Glutamatergic neuron (in vitro differentiated cells): ENCODE measurements at regions not wholly inside any gene's neighbourhood (a gene's known extent, or its start where the extent isn't known, plus 50 kb on each side); places are given as distances from the start of the nearest gene placed in this dataset.

ENCODE experiments used
- DNase-seq: peaks from one replicate; pipeline ENCODE4 v3.0.0; 2022
- H3K27ac Mint-ChIP-seq: one replicate; pipeline ENCODE4 v1.8.0; 2020; ENCODE audit warnings: mild to moderate bottlenecking, mixed read lengths, inconsistent platforms; ENCODE audit not compliant: unreplicated experiment
- H3K27me3 Mint-ChIP-seq: one replicate; pipeline ENCODE4 v1.8.0; 2020; ENCODE audit warnings: mild to moderate bottlenecking, moderate library complexity, mixed read lengths, inconsistent platforms; ENCODE audit not compliant: unreplicated experiment
- H3K36me3 Mint-ChIP-seq: one replicate; pipeline ENCODE4 v1.8.0; 2020; ENCODE audit warnings: mild to moderate bottlenecking, mixed read lengths, inconsistent platforms; ENCODE audit not compliant: unreplicated experiment
- H3K4me1 Mint-ChIP-seq: one replicate; pipeline ENCODE4 v1.8.0; 2020; ENCODE audit warnings: mild to moderate bottlenecking, low read depth, mixed read lengths, inconsistent platforms; ENCODE audit not compliant: unreplicated experiment
- H3K4me3 Mint-ChIP-seq: one replicate; pipeline ENCODE4 v1.8.0; 2020; ENCODE audit warnings: mild to moderate bottlenecking, mixed read lengths, inconsistent platforms; ENCODE audit not compliant: unreplicated experiment
- H3K9me3 Mint-ChIP-seq: one replicate; pipeline ENCODE4 v1.8.0; 2020; ENCODE audit warnings: mild to moderate bottlenecking, moderate library complexity, mixed read lengths, inconsistent platforms; ENCODE audit not compliant: unreplicated experiment
- CTCF ChIP-seq: fragments of 200-600 bp; sonication (generic); IDR thresholded peaks from one replicate; pipeline ENCODE4 v1.5.0; 2021; ENCODE audit not compliant: partially characterized antibody, unreplicated experiment

- TF ChIP-seq CTCF = no peak
- peaks cover 23% of the 10 kb centered on the region for H3K9me3 Mint-ChIP-seq
- peaks cover 5% of the 10 kb centered on the region for H3K36me3 Mint-ChIP-seq
- no peak overlapping the region for H3K4me3 Mint-ChIP-seq
- peak overlapping the region; percentile 17 for H3K27ac Mint-ChIP-seq
- no peak for DNase-seq
- no peaks in the 10 kb centered on the region for H3K4me1 Mint-ChIP-seq
- peaks cover 12% of the 10 kb centered on the region for H3K27me3 Mint-ChIP-seq
Measured at GRCh38 chr1:5485436-5485835, 506.8 kb downstream of the NPHP4 start.

GRCh38 chr1:5484451-5485165 is 507.6 kb downstream of the NPHP4 start:
- DNase-seq = no peak
- no peak for TF ChIP-seq CTCF
- Mint-ChIP-seq H3K4me3 (no peak overlapping the region), H3K36me3 (peaks cover 5% of the 10 kb centered on the region), H3K4me1 (no peaks in the 10 kb centered on the region), H3K27ac (no peak overlapping the region), H3K27me3 (peaks cover 12% of the 10 kb centered on the region), H3K9me3 (peaks cover 26% of the 10 kb centered on the region)

GRCh38 chr1:5481889-5482288 is 510.3 kb downstream of the NPHP4 start:
- no peaks in the 10 kb centered on the region for H3K4me1 Mint-ChIP-seq
- peaks cover 13% of the 10 kb centered on the region for H3K36me3 Mint-ChIP-seq
- no peak overlapping the region for H3K4me3 Mint-ChIP-seq
- peaks cover 13% of the 10 kb centered on the region for H3K27me3 Mint-ChIP-seq
- TF ChIP-seq CTCF = no peak
- no peak overlapping the region for H3K27ac Mint-ChIP-seq
- peaks cover 25% of the 10 kb centered on the region for H3K9me3 Mint-ChIP-seq
- DNase-seq = no peak

- Mint-ChIP-seq H3K27me3 (peaks cover 13% of the 10 kb centered on the region), H3K27ac (no peak overlapping the region), H3K4me3 (no peak overlapping the region), H3K4me1 (no peaks in the 10 kb centered on the region), H3K36me3 (peaks cover 13% of the 10 kb centered on the region), H3K9me3 (peaks cover 25% of the 10 kb centered on the region)
- TF ChIP-seq CTCF = no peak
- DNase-seq = no peak
Measured at GRCh38 chr1:5480906-5481305, 511.3 kb downstream of the NPHP4 start.

GRCh38 chr1:5479876-5480646 is 512.2 kb downstream of the NPHP4 start:
- DNase-seq = no peak
- no peak overlapping the region for H3K4me3 Mint-ChIP-seq
- H3K27ac Mint-ChIP-seq = no peak overlapping the region
- peaks cover 16% of the 10 kb centered on the region for H3K9me3 Mint-ChIP-seq
- peaks cover 13% of the 10 kb centered on the region for H3K36me3 Mint-ChIP-seq
- TF ChIP-seq CTCF = no peak
- peaks cover 11% of the 10 kb centered on the region for H3K27me3 Mint-ChIP-seq
- no peaks in the 10 kb centered on the region for H3K4me1 Mint-ChIP-seq
